SK-N-SH (cell line): ENCODE measurements at regions not wholly inside any gene's neighbourhood (a gene's known extent, or its start where the extent isn't known, plus 50 kb on each side); places are given as distances from the start of the nearest gene placed in this dataset.

Source experiments
- CTCF ChIA-PET: fragments of 300-600, 350-600 bp; formaldehyde crosslinking; extraction: SDS; loops from one replicate; lab custom pipeline; 2021; lab: Yijun Ruan, JAX
- POLR2A ChIA-PET: fragments of 350-600 bp; sonication (Branson Sonifier 250); formaldehyde crosslinking; extraction: SDS; loops from one replicate; lab custom pipeline; 2020; ENCODE audit warnings: antibody characterized with exemption, inconsistent platforms; lab: Yijun Ruan, JAX
- DNase-seq: peaks from one replicate; pipeline ENCODE4 v3.0.0; 2012
- H2AFZ ChIP-seq: fragments of 200-600 bp; sonication (generic); 2 replicates; pipeline ENCODE4 v1.8.1; 2016; ENCODE audit warnings: antibody characterized with exemption, mild to moderate bottlenecking, low read depth
- H3F3A ChIP-seq: fragments of 200-600 bp; sonication (generic); replicated peaks from 2 replicates; pipeline ENCODE3; 2016; ENCODE audit warnings: antibody characterized with exemption, mild to moderate bottlenecking; ENCODE audit not compliant: insufficient read depth
- H3K27ac ChIP-seq, 2 experiments: fragments of 200-500 bp in 1 of 2; fragments of 200-600 bp in 1 of 2; sonication (Bioruptor generic) in 1 of 2; sonication (generic), shearing (Covaris generic) in 1 of 2; 2 replicates each; pipeline versions ENCODE4 v1.5.1 to v1.6.1; 2014 to 2016; ENCODE audit warnings: low read depth in 2 of 2, inconsistent platforms in 1 of 2, low read length in 1 of 2, mild to moderate bottlenecking in 1 of 2, mixed read lengths in 1 of 2
- H3K27me3 ChIP-seq: fragments of 200-600 bp; sonication (generic), shearing (Covaris generic); 2 replicates; pipeline ENCODE4 v1.6.1; 2016; ENCODE audit warnings: mixed run types; ENCODE audit not compliant: insufficient read depth
- H3K36me3 ChIP-seq, 2 experiments: fragments of 200-500 bp in 1 of 2; fragments of 200-600 bp in 1 of 2; sonication (Bioruptor generic) in 1 of 2; sonication (generic) in 1 of 2; replicated peaks in 1 of 2; 2 replicates each; pipeline versions ENCODE3 to v1.5.1; 2014 to 2016; ENCODE audit warnings: low read length in 1 of 2, mild to moderate bottlenecking in 1 of 2; ENCODE audit not compliant: insufficient read depth in 2 of 2, control insufficient read depth in 1 of 2
- H3K4me1 ChIP-seq, 2 experiments: fragments of 200-500 bp in 1 of 2; fragments of 200-600 bp in 1 of 2; sonication (Bioruptor generic) in 1 of 2; sonication (generic), shearing (Covaris generic) in 1 of 2; 2 replicates each; pipeline versions ENCODE4 v1.5.1 to v1.6.1; 2014 to 2016; ENCODE audit warnings: low read depth in 1 of 2, low read length in 1 of 2, mixed run types in 1 of 2; ENCODE audit not compliant: insufficient read depth in 2 of 2, control insufficient read depth in 1 of 2
- H3K4me2 ChIP-seq: fragments of 200-600 bp; sonication (generic), shearing (Covaris generic); 2 replicates; pipeline ENCODE4 v1.6.1; 2017; ENCODE audit warnings: mixed run types
- H3K4me3 ChIP-seq, 2 experiments: fragments of 200-500 bp in 1 of 2; fragments of 200-600 bp in 1 of 2; sonication (Bioruptor generic) in 1 of 2; sonication (generic), shearing (Covaris generic) in 1 of 2; 2 replicates each; pipeline versions ENCODE4 v1.5.1 to v1.8.1; 2014 to 2016; ENCODE audit warnings: low read depth in 2 of 2, inconsistent platforms in 1 of 2, low read length in 1 of 2, mild to moderate bottlenecking in 1 of 2, mixed read lengths in 1 of 2, moderate library complexity in 1 of 2
- H3K79me2 ChIP-seq: fragments of 200-600 bp; sonication (generic); 2 replicates; pipeline ENCODE4 v1.8.1; 2017; ENCODE audit warnings: mild to moderate bottlenecking; ENCODE audit not compliant: insufficient read depth
- H3K9ac ChIP-seq: fragments of 200-600 bp; sonication (generic); 2 replicates; pipeline ENCODE4 v1.6.1; 2017; ENCODE audit warnings: mixed run types
- H3K9me2 ChIP-seq: fragments of 200-600 bp; sonication (generic); 2 replicates; pipeline ENCODE4 v1.6.1; 2017; ENCODE audit warnings: mixed run types
- H3K9me3 ChIP-seq: fragments of 200-600 bp; sonication (generic); 2 replicates; pipeline ENCODE4 v1.6.1; 2017; ENCODE audit warnings: mixed run types, mild to moderate bottlenecking, moderate library complexity
- H4K20me1 ChIP-seq: fragments of 200-600 bp; sonication (generic); 2 replicates; pipeline ENCODE4 v1.6.1; 2017; ENCODE audit warnings: mild to moderate bottlenecking, mixed run types; ENCODE audit not compliant: insufficient read depth
- CTCF ChIP-seq: fragments of 200-600 bp; sonication (generic); IDR thresholded peaks from 2 replicates; pipeline ENCODE4 v1.6.1; 2017; ENCODE audit warnings: antibody characterized with exemption, mild to moderate bottlenecking, moderate library complexity
- ELF1 ChIP-seq: IDR thresholded peaks from 2 replicates; pipeline ENCODE4 v1.4.0; 2012
- EP300 ChIP-seq, 2 experiments: IDR thresholded peaks; 2 replicates each; pipeline versions ENCODE4 v1.4.0 to v1.6.1; 2012; ENCODE audit warnings: borderline replicate concordance in 1 of 2, low read depth in 1 of 2, low read length in 1 of 2
- EZH2phosphoT487 ChIP-seq: fragments of 200-600 bp; sonication (generic); IDR thresholded peaks from 2 replicates; pipeline ENCODE4 v1.6.1; 2017; ENCODE audit warnings: low read depth, mixed run types, mild to moderate bottlenecking, antibody characterized with exemption, moderate library complexity, borderline replicate concordance
- FOXM1 ChIP-seq: IDR thresholded peaks from 2 replicates; pipeline ENCODE4 v1.4.0; 2012; ENCODE audit warnings: low read depth, mild to moderate bottlenecking
- GABPA ChIP-seq: IDR thresholded peaks from 2 replicates; pipeline ENCODE4 v1.4.0; 2012; ENCODE audit warnings: low read depth, mild to moderate bottlenecking
- GATA2 ChIP-seq: sonication (generic); formaldehyde crosslinking; IDR thresholded peaks from 2 replicates; pipeline ENCODE4 v1.5.0; 2020; ENCODE audit warnings: mild to moderate bottlenecking, missing genetic modification reagents
- MEF2A ChIP-seq: IDR thresholded peaks from 2 replicates; pipeline ENCODE4 v1.4.0; 2012; ENCODE audit warnings: low read depth, borderline replicate concordance
- MXI1 ChIP-seq: IDR thresholded peaks from 2 replicates; pipeline ENCODE4 v1.6.1; 2012; ENCODE audit warnings: mild to moderate bottlenecking, low read depth, low read length, improper control_type of control experiment
- NFIC ChIP-seq: IDR thresholded peaks from 2 replicates; pipeline ENCODE4 v1.4.0; 2012; ENCODE audit warnings: borderline replicate concordance
- RCOR1 ChIP-seq: fragments of 150-350 bp; IDR thresholded peaks from 2 replicates; pipeline ENCODE4 v1.6.1; 2017; ENCODE audit warnings: antibody characterized with exemption, low read length
- RFX5 ChIP-seq: IDR thresholded peaks from 2 replicates; pipeline ENCODE4 v1.6.1; 2012; ENCODE audit warnings: mild to moderate bottlenecking, improper control_type of control experiment, low read length
- RXRA ChIP-seq: IDR thresholded peaks from 2 replicates; pipeline ENCODE4 v1.4.0; 2012; ENCODE audit warnings: low read depth, mild to moderate bottlenecking, borderline replicate concordance
- SIN3A ChIP-seq: IDR thresholded peaks from 2 replicates; pipeline ENCODE4 v1.6.1; 2012; ENCODE audit warnings: low read depth, mild to moderate bottlenecking, low read length, moderate library complexity, borderline replicate concordance
- SMC3 ChIP-seq: IDR thresholded peaks from 2 replicates; pipeline ENCODE4 v1.6.1; 2012; ENCODE audit warnings: low read depth, low read length, improper control_type of control experiment
- TCF12 ChIP-seq: IDR thresholded peaks from 2 replicates; pipeline ENCODE4 v1.4.0; 2012
- TEAD4 ChIP-seq: IDR thresholded peaks from 2 replicates; pipeline ENCODE4 v1.4.0; 2012; ENCODE audit warnings: mild to moderate bottlenecking, borderline replicate concordance; ENCODE audit not compliant: insufficient read depth
- YY1 ChIP-seq: IDR thresholded peaks from 2 replicates; pipeline ENCODE4 v1.4.0; 2012; ENCODE audit warnings: low read depth, mild to moderate bottlenecking
- WGBS: methylation state at CpG from one replicate; pipeline ENCODE4 v1.1.6; 2017; ENCODE audit warnings: low lambda C conversion rate; 5-methylcytosine and 5-hydroxymethylcytosine counted together
- TF ChIP-seq, protein P1 (sequence below): IDR thresholded peaks from 2 replicates; pipeline ENCODE4 v1.4.0; 2012; ENCODE audit warnings: low read depth, borderline replicate concordance
- TF ChIP-seq, protein P2 (sequence below): fragments of 150-350 bp; IDR thresholded peaks from 2 replicates; pipeline ENCODE4 v1.6.1; 2017; ENCODE audit warnings: antibody characterized with exemption, low read length, low read depth, borderline replicate concordance
- TF ChIP-seq, protein P3 (sequence below): IDR thresholded peaks from 2 replicates; pipeline ENCODE4 v1.4.0; 2012; ENCODE audit warnings: low read depth, borderline replicate concordance
- TF ChIP-seq, protein P4 (sequence below): fragments of 150-350 bp; IDR thresholded peaks from 2 replicates; pipeline ENCODE4 v1.6.1; 2016; ENCODE audit warnings: mild to moderate bottlenecking, low read depth, low read length
- TF ChIP-seq, protein P5 (sequence below): IDR thresholded peaks from 2 replicates; pipeline ENCODE4 v1.4.0; 2012; ENCODE audit warnings: low read depth

DNA sequence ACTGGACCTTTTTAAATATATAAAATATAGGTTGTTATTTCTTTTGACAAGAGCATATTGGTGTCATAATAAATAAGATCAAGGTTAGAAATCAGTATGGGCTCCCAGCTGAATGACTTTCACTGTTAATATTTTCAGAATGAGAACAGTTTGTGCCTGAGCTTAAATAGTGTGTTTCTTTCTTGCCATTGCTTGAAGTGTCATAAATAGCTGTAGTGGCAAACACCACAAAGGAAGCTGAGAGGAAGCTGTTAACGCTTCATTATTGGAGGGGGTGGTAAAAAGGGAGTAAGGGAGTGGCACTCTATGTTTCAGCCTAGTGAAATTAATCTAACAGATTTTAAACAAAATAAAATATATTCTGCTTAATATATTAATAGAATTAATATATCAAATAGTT, 1089.8 kb upstream of the NCAM2 start:
- H3K4me2 ChIP-seq: no peak overlapping the region
- no peak overlapping the region for H3K4me3 ChIP-seq
- H3K36me3 ChIP-seq: no peaks in the 10 kb centered on the region
- CTCF ChIA-PET: no interaction called here
- H3K9me3 ChIP-seq: no peaks in the 10 kb centered on the region
- H3K27ac ChIP-seq: no peak overlapping the region
- no peaks in the 10 kb centered on the region for H4K20me1 ChIP-seq
- no peaks in the 10 kb centered on the region for H3K9me2 ChIP-seq
- H3K4me1 ChIP-seq: no peaks in the 10 kb centered on the region
- TF ChIP-seq SIN3A: no peak
- TF ChIP-seq YY1: no peak
- TF ChIP-seq NFIC: no peak
- TF ChIP-seq, protein P1, sequence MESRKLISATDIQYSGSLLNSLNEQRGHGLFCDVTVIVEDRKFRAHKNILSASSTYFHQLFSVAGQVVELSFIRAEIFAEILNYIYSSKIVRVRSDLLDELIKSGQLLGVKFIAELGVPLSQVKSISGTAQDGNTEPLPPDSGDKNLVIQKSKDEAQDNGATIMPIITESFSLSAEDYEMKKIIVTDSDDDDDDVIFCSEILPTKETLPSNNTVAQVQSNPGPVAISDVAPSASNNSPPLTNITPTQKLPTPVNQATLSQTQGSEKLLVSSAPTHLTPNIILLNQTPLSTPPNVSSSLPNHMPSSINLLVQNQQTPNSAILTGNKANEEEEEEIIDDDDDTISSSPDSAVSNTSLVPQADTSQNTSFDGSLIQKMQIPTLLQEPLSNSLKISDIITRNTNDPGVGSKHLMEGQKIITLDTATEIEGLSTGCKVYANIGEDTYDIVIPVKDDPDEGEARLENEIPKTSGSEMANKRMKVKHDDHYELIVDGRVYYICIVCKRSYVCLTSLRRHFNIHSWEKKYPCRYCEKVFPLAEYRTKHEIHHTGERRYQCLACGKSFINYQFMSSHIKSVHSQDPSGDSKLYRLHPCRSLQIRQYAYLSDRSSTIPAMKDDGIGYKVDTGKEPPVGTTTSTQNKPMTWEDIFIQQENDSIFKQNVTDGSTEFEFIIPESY: no peak
- TF ChIP-seq FOXM1: no peak
- TF ChIP-seq ELF1: no peak
- no peak for TF ChIP-seq TEAD4
- TF ChIP-seq RFX5: no peak
- no peak for TF ChIP-seq RXRA
- no peak for TF ChIP-seq TCF12
- TF ChIP-seq, protein P2, sequence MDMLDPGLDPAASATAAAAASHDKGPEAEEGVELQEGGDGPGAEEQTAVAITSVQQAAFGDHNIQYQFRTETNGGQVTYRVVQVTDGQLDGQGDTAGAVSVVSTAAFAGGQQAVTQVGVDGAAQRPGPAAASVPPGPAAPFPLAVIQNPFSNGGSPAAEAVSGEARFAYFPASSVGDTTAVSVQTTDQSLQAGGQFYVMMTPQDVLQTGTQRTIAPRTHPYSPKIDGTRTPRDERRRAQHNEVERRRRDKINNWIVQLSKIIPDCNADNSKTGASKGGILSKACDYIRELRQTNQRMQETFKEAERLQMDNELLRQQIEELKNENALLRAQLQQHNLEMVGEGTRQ: no peak
- no peak for TF ChIP-seq EZH2phosphoT487
- no peak for TF ChIP-seq GATA2
- TF ChIP-seq MXI1: no peak
- TF ChIP-seq, protein P3, sequence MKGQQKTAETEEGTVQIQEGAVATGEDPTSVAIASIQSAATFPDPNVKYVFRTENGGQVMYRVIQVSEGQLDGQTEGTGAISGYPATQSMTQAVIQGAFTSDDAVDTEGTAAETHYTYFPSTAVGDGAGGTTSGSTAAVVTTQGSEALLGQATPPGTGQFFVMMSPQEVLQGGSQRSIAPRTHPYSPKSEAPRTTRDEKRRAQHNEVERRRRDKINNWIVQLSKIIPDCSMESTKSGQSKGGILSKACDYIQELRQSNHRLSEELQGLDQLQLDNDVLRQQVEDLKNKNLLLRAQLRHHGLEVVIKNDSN: no peak
- no peak for TF ChIP-seq SMC3
- TF ChIP-seq, all 33 proteins: peak for 0
- Histone ChIP-seq H3K79me2 (no peaks in the 10 kb centered on the region), H3F3A (no peaks in the 10 kb centered on the region), H3K9ac (no peak overlapping the region), H3K27me3 (no peaks in the 10 kb centered on the region), H2AFZ (no peak overlapping the region)
- DNase-seq: no peak
- POLR2A ChIA-PET: no interaction called here
- WGBS: 0% methylated on average over 1 of the region's 1 CpG

DNA sequence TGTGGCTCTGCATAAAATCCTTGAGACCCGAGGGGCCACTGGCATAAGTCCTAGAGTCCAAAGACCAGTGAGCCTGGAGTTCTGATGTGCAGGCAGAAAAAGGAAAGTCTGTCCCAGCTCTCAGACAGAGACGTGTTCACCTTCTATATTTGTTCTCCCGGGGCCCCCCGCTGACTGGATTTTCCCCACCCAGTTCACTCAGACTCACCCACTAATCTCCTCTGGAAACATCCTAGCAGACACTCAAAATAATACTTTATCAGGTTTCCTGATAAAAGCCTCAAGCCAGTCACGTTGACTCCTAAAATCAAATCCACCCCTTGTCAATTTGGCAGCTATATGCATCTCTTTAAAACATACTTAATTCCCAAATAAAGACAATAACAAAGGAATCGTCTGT, 1084.2 kb upstream of the NCAM2 start:
- 11% methylated on average over 6 of the region's 6 CpGs for WGBS
- TF ChIP-seq RFX5 (no peak), RXRA (no peak), EZH2phosphoT487 (no peak), RCOR1 (no peak), SIN3A (no peak), CTCF (no peak), FOXM1 (no peak), EP300 (IDR thresholded peaks at IDR 0.05; ENCODE audit: borderline replicate concordance in 1 of 2, low read depth in 1 of 2, low read length in 1 of 2) (no peak), GABPA (no peak), NFIC (no peak), MEF2A (no peak)
- TF ChIP-seq, protein P4, sequence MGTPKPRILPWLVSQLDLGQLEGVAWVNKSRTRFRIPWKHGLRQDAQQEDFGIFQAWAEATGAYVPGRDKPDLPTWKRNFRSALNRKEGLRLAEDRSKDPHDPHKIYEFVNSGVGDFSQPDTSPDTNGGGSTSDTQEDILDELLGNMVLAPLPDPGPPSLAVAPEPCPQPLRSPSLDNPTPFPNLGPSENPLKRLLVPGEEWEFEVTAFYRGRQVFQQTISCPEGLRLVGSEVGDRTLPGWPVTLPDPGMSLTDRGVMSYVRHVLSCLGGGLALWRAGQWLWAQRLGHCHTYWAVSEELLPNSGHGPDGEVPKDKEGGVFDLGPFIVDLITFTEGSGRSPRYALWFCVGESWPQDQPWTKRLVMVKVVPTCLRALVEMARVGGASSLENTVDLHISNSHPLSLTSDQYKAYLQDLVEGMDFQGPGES: no peak
- TF ChIP-seq, protein P5, sequence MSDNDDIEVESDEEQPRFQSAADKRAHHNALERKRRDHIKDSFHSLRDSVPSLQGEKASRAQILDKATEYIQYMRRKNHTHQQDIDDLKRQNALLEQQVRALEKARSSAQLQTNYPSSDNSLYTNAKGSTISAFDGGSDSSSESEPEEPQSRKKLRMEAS: no peak

More for the DNA sequence above, 1084.2 kb upstream of the NCAM2 start:
- Histone ChIP-seq H3K36me3 (no peaks in the 10 kb centered on the region), H3K79me2 (no peaks in the 10 kb centered on the region), H3K9ac (no peak overlapping the region), H3K4me3 (no peak overlapping the region), H3K4me2 (no peak overlapping the region), H4K20me1 (no peaks in the 10 kb centered on the region), H3K27ac (no peak overlapping the region), H2AFZ (no peak overlapping the region), H3F3A (no peaks in the 10 kb centered on the region), H3K27me3 (no peaks in the 10 kb centered on the region), H3K9me2 (no peaks in the 10 kb centered on the region), H3K4me1 (no peaks in the 10 kb centered on the region), H3K9me3 (peaks cover 4% of the 10 kb centered on the region; the same call in 1 of the 2 replicates)
- POLR2A ChIA-PET: no interaction called here
- no peak for DNase-seq
- CTCF ChIA-PET: no interaction called here
